ENCODE measurements at regions not wholly inside any gene's neighbourhood (a gene's known extent, or its start where the extent isn't known, plus 50 kb on each side); places are given as distances from the start of the nearest gene placed in this dataset.

DNA sequence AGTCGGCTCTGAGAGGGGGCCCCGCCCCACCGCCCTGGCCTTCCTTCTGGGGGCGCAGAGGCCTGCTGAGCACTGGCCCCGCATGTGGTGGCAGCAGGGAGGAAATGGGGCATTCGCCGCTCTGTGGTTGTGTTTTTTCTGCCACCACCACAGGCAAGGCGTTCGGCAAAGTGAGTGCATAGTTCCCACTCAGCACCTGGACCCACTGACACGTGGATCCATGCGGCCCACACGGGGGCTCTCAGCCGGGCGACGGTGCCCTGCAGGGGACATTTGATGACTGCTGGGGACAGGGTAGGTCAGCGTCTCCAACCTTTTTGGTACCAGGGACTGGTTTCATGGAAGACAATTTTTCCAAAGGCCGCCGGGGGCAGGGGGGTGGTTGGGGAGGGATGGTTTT lies 70.9 kb downstream of the ENGASE start:
- H3K9me3 ChIP-seq (ENCODE audit: control insufficient read depth, low read length), result no peaks in the 10 kb centered on the region
- H3K4me1 ChIP-seq (ENCODE audit: control insufficient read depth, insufficient read depth, low read length, poor library complexity, severe bottlenecking), result no peaks in the 10 kb centered on the region
- no peaks in the 10 kb centered on the region for H3K36me3 ChIP-seq (ENCODE audit: control insufficient read depth, insufficient read depth, low read length)
- H3K27ac ChIP-seq (ENCODE audit: low read depth, low read length, severe bottlenecking), result no peak overlapping the region
- 92 to 97% methylated on average over 14 to 16 of the region's 18 CpGs for WGBS, 2 experiments (ENCODE audit: insufficient coverage in 2 of 2)
- no peak overlapping the region for H3K4me3 ChIP-seq (ENCODE audit: extremely low read depth, insufficient read depth, low read length, poor library complexity, severe bottlenecking)

GRCh38 chr17:79144133-79144532 lies 69.5 kb downstream of the ENGASE start:
- no peaks in the 10 kb centered on the region for H3K4me1 ChIP-seq (ENCODE audit: control insufficient read depth, insufficient read depth, low read length, poor library complexity, severe bottlenecking)
- WGBS, 2 experiments (ENCODE audit: insufficient coverage in 2 of 2), result 88 to 94% methylated on average over 7 of the region's 12 CpGs
- no peak overlapping the region for H3K4me3 ChIP-seq (ENCODE audit: extremely low read depth, insufficient read depth, low read length, poor library complexity, severe bottlenecking)

DNA sequence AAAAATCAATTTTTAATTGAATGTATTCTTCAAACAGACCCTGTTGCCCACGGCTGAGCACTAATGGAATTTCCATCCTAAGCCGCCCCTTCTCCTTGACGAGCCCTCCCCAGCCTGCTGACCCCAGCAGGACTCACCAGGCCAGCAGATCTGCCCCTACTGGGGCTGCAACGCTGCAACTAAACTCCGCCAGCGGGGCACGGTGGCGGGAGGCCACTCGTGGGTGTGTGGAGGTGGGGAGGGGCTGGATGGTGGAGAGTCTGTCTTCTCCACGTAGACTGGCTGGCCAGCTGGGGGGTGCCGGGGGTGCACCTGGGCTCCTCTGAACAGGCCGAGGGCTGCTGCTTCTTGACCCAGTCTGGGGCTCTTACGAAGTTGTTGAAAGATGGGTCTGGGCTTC lies 67.8 kb downstream of the ENGASE start:
- Histone ChIP-seq H3K4me1 (ENCODE audit: control insufficient read depth, insufficient read depth, low read length, poor library complexity, severe bottlenecking) (no peaks in the 10 kb centered on the region), H3K36me3 (ENCODE audit: control insufficient read depth, insufficient read depth, low read length) (no peaks in the 10 kb centered on the region), H3K27ac (ENCODE audit: low read depth, low read length, severe bottlenecking) (no peak overlapping the region), H3K9me3 (ENCODE audit: control insufficient read depth, low read length) (no peaks in the 10 kb centered on the region), H3K4me3 (ENCODE audit: extremely low read depth, insufficient read depth, low read length, poor library complexity, severe bottlenecking) (no peak overlapping the region)
- WGBS, 2 experiments (ENCODE audit: insufficient coverage in 2 of 2), result 81 to 90% methylated on average over 5 to 10 of the region's 13 CpGs

More at GRCh38 chr17:79144133-79144532, 69.5 kb downstream of the ENGASE start:
- H3K27ac ChIP-seq (ENCODE audit: low read depth, low read length, severe bottlenecking), result no peak overlapping the region
- H3K9me3 ChIP-seq (ENCODE audit: control insufficient read depth, low read length), result no peaks in the 10 kb centered on the region
- no peaks in the 10 kb centered on the region for H3K36me3 ChIP-seq (ENCODE audit: control insufficient read depth, insufficient read depth, low read length)

- no peaks in the 10 kb centered on the region for H3K4me1 ChIP-seq (ENCODE audit: control insufficient read depth, insufficient read depth, low read length, poor library complexity, severe bottlenecking)
- 84% methylated on average over 18 to 20 of the region's 24 CpGs for WGBS, 2 experiments (ENCODE audit: insufficient coverage in 2 of 2)
- H3K9me3 ChIP-seq (ENCODE audit: control insufficient read depth, low read length), result no peaks in the 10 kb centered on the region
- H3K4me3 ChIP-seq (ENCODE audit: extremely low read depth, insufficient read depth, low read length, poor library complexity, severe bottlenecking), result no peak overlapping the region
- H3K36me3 ChIP-seq (ENCODE audit: control insufficient read depth, insufficient read depth, low read length), result no peaks in the 10 kb centered on the region
- H3K27ac ChIP-seq (ENCODE audit: low read depth, low read length, severe bottlenecking), result no peak overlapping the region
Observed at GRCh38 chr17:79141578-79142355, 67.1 kb downstream of the ENGASE start.

DNA sequence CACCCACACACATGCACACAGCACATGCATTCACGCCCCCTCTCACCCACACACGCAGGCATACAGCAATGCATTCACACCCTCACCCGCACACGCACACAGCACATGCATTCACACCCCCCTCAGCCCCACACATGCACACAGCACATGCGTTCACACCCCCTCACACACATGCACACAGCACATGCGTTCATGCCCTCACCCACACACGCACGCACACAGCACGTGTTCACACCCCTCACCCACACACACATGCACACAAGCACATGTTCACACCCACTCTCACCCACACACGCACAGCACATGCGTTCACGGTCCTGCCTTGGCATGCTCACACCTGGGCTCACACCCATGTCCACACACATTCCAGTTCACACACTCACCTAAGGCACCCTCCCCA lies 64.2 kb downstream of the ENGASE start:
- WGBS, 2 experiments (ENCODE audit: insufficient coverage in 2 of 2), result 84 to 89% methylated on average over 9 to 10 of the region's 12 CpGs
- H3K9me3 ChIP-seq (ENCODE audit: control insufficient read depth, low read length), result no peaks in the 10 kb centered on the region
- no peak overlapping the region for H3K4me3 ChIP-seq (ENCODE audit: extremely low read depth, insufficient read depth, low read length, poor library complexity, severe bottlenecking)
- no peak overlapping the region for H3K27ac ChIP-seq (ENCODE audit: low read depth, low read length, severe bottlenecking)
- no peaks in the 10 kb centered on the region for H3K36me3 ChIP-seq (ENCODE audit: control insufficient read depth, insufficient read depth, low read length)
- H3K4me1 ChIP-seq (ENCODE audit: control insufficient read depth, insufficient read depth, low read length, poor library complexity, severe bottlenecking), result no peaks in the 10 kb centered on the region

GRCh38 chr17:79137789-79138165 lies 63.2 kb downstream of the ENGASE start:
- Histone ChIP-seq H3K4me1 (ENCODE audit: control insufficient read depth, insufficient read depth, low read length, poor library complexity, severe bottlenecking) (no peaks in the 10 kb centered on the region), H3K9me3 (ENCODE audit: control insufficient read depth, low read length) (no peaks in the 10 kb centered on the region), H3K36me3 (ENCODE audit: control insufficient read depth, insufficient read depth, low read length) (no peaks in the 10 kb centered on the region), H3K27ac (ENCODE audit: low read depth, low read length, severe bottlenecking) (no peak overlapping the region), H3K4me3 (ENCODE audit: extremely low read depth, insufficient read depth, low read length, poor library complexity, severe bottlenecking) (no peak overlapping the region)
- WGBS, 2 experiments (ENCODE audit: insufficient coverage in 2 of 2), result 89 to 95% methylated on average over 15 to 16 of the region's 22 CpGs

- WGBS, 2 experiments (ENCODE audit: insufficient coverage in 2 of 2), result 85 to 87% methylated on average over 23 to 26 of the region's 26 CpGs
- Histone ChIP-seq H3K9me3 (ENCODE audit: control insufficient read depth, low read length) (no peaks in the 10 kb centered on the region), H3K4me3 (ENCODE audit: extremely low read depth, insufficient read depth, low read length, poor library complexity, severe bottlenecking) (no peak overlapping the region), H3K4me1 (ENCODE audit: control insufficient read depth, insufficient read depth, low read length, poor library complexity, severe bottlenecking) (no peaks in the 10 kb centered on the region), H3K27ac (ENCODE audit: low read depth, low read length, severe bottlenecking) (no peak overlapping the region), H3K36me3 (ENCODE audit: control insufficient read depth, insufficient read depth, low read length) (no peaks in the 10 kb centered on the region)
Observed at GRCh38 chr17:79137015-79137788, 62.6 kb downstream of the ENGASE start.

- Histone ChIP-seq H3K4me3 (ENCODE audit: extremely low read depth, insufficient read depth, low read length, poor library complexity, severe bottlenecking) (no peak overlapping the region), H3K36me3 (ENCODE audit: control insufficient read depth, insufficient read depth, low read length) (no peaks in the 10 kb centered on the region), H3K27ac (ENCODE audit: low read depth, low read length, severe bottlenecking) (no peak overlapping the region), H3K4me1 (ENCODE audit: control insufficient read depth, insufficient read depth, low read length, poor library complexity, severe bottlenecking) (no peaks in the 10 kb centered on the region), H3K9me3 (ENCODE audit: control insufficient read depth, low read length) (no peaks in the 10 kb centered on the region)
- 84 to 91% methylated on average over 10 of the region's 10 CpGs for WGBS, 2 experiments (ENCODE audit: insufficient coverage in 2 of 2)
Observed at GRCh38 chr17:79136596-79136995, 62.0 kb downstream of the ENGASE start.

Data from mesodermal cell (in vitro differentiated cells).